ENCODE measurements at regions not wholly inside any gene's neighbourhood (a gene's known extent, or its start where the extent isn't known, plus 50 kb on each side); places are given as distances from the start of the nearest gene placed in this dataset.

DNA sequence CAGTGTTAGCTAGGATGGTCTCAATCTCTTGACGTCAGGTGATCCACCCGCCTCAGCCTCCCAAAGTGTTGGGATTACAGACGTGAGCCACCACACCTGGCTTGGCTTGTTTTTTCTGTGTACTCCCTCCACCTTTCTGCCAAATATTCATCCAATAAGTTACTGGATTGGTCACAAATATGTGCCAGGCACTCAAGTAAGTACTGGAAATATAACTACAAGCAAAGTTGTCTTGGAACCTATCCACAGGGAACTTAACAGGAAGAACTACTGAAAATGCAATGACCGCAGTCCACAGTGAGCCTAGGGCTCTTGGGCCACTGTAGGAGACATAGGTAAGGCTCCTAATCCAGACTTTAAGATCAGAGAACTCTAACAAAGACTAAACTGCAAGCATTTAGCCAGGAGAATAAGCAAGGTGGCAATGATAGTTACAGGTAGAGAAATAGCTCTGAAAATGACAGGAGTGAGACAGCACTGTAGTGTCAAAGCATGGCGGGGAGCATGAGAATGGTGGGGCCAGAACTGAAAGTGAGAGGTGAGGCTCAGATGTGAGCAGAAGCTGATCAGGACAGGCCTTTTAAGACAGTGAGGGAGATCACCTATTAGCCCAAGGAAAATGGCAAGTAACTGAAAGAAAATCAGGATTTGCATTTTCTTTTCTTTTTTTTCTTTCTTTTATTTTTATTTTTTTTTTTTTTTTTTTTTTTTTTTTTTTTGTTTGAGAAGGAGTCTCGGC, 252.1 kb downstream of the RBM43 start:
- Mint-ChIP-seq H3K27me3 (no peaks in the 10 kb centered on the region), H3K27ac (no peak overlapping the region), H3K4me1 (ENCODE audit: low read depth) (no peaks in the 10 kb centered on the region), H3K9me3 (no peaks in the 10 kb centered on the region), H3K36me3 (ENCODE audit: low read depth) (no peaks in the 10 kb centered on the region), H3K4me3 (no peak overlapping the region)
- TF ChIP-seq CTCF (IDR thresholded peaks at IDR 0.05) = no peak
- intact Hi-C loops (cut with DNase I, micrococcal nuclease) = no loop called here
- H3K4me1 ChIP-seq (ENCODE audit: insufficient read depth, low read length) = no peaks in the 10 kb centered on the region
- DNase-seq (no peak), ATAC-seq (ENCODE audit: poor library complexity) (no peak)
- ChIA-PET CTCF (no interaction called here), POLR2A (no interaction called here)
- no peak overlapping the region for H3K4me3 ChIP-seq (ENCODE audit: low read length)
- H3K27ac ChIP-seq (ENCODE audit: low read depth in 1 of 2, low read length in 2 of 2) = no peak overlapping the region
- H3K27me3 ChIP-seq (ENCODE audit: control insufficient read depth in 1 of 2, insufficient read depth in 2 of 2, low read length in 2 of 2) = no peaks in the 10 kb centered on the region
- H3K9me3 ChIP-seq (ENCODE audit: control insufficient read depth in 1 of 2, insufficient read depth in 1 of 2, low read length in 2 of 2) = no peaks in the 10 kb centered on the region
- no peaks in the 10 kb centered on the region for H3K36me3 ChIP-seq (ENCODE audit: insufficient read depth, low read length)

DNA sequence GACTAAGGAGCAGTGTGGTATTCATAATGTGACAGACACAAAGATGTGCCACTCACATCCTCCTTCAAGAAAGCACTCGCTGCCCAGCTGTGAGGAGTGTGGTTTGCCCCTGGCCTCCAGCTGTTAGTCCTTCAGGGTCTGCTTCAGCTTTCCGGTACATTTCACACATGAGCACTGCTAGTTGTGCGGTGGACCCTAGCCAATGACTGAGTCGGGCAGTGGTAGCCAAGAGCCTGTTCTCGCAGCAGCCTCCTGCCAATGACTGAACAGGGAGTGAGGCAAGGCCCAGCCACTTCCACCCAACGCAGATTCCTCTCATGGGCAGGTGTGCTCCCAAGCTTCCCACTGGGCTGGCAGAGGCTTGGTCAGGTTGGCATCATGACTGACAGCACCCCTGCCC, 254.3 kb downstream of the RBM43 start:
- no peak overlapping the region for H3K27ac ChIP-seq (ENCODE audit: low read depth in 1 of 2, low read length in 2 of 2)
- H3K27me3 ChIP-seq (ENCODE audit: control insufficient read depth in 1 of 2, insufficient read depth in 2 of 2, low read length in 2 of 2) = no peaks in the 10 kb centered on the region
- H3K36me3 ChIP-seq (ENCODE audit: insufficient read depth, low read length) = no peaks in the 10 kb centered on the region
- intact Hi-C loops (cut with DNase I, micrococcal nuclease) = no loop called here
- Mint-ChIP-seq H3K36me3 (ENCODE audit: low read depth) (no peaks in the 10 kb centered on the region), H3K27me3 (no peaks in the 10 kb centered on the region), H3K27ac (no peak overlapping the region), H3K4me1 (ENCODE audit: low read depth) (no peaks in the 10 kb centered on the region), H3K4me3 (no peak overlapping the region), H3K9me3 (no peaks in the 10 kb centered on the region)
- ATAC-seq (ENCODE audit: poor library complexity) (no peak), DNase-seq (no peak)
- CTCF ChIA-PET = no interaction called here
- no peaks in the 10 kb centered on the region for H3K4me1 ChIP-seq (ENCODE audit: insufficient read depth, low read length)
- no peaks in the 10 kb centered on the region for H3K9me3 ChIP-seq (ENCODE audit: control insufficient read depth in 1 of 2, insufficient read depth in 1 of 2, low read length in 2 of 2)
- POLR2A ChIA-PET = no interaction called here
- H3K4me3 ChIP-seq (ENCODE audit: low read length) = no peak overlapping the region
- TF ChIP-seq CTCF (IDR thresholded peaks at IDR 0.05) = no peak

DNA sequence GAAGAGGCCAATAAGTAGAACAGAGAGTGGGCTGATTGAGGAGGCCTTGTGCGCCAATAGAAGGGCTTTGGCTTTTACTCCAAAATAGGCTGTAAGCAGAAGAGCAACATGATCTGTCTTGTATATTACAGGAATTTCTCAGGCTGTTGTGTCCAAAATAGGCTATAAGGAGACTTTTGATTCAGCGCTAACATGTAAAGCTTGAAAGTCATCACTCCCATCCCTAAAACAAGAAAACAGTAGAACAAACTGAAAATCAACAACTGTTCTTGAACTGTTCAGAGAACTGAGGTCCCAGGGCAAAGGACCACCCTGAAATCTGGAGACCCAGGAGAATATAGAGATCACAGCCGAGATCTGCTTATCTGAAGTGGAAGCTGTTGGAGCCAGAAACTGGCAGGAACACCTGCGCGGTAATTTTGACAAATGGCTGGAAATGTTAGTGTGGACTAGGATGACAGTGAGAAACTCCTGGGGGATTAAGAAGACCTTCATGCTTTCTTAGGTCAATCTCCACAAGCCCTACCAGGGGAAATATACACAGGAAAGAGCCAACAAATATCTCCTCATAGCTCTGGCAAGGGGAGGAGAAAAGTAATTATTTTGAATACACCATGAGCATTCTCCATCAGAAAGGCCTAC, 258.6 kb downstream of the RBM43 start:
- Histone ChIP-seq H3K36me3 (ENCODE audit: insufficient read depth, low read length) (no peaks in the 10 kb centered on the region), H3K4me1 (ENCODE audit: insufficient read depth, low read length) (no peaks in the 10 kb centered on the region), H3K27me3 (ENCODE audit: control insufficient read depth in 1 of 2, insufficient read depth in 2 of 2, low read length in 2 of 2) (no peaks in the 10 kb centered on the region), H3K27ac (ENCODE audit: low read depth in 1 of 2, low read length in 2 of 2) (no peak overlapping the region), H3K9me3 (ENCODE audit: control insufficient read depth in 1 of 2, insufficient read depth in 1 of 2, low read length in 2 of 2) (no peaks in the 10 kb centered on the region), H3K4me3 (ENCODE audit: low read length) (no peak overlapping the region)
- Mint-ChIP-seq H3K4me3 (no peak overlapping the region), H3K36me3 (ENCODE audit: low read depth) (no peaks in the 10 kb centered on the region), H3K9me3 (no peaks in the 10 kb centered on the region), H3K4me1 (ENCODE audit: low read depth) (no peaks in the 10 kb centered on the region), H3K27me3 (no peaks in the 10 kb centered on the region), H3K27ac (no peak overlapping the region)
- ATAC-seq (ENCODE audit: poor library complexity) = no peak
- no peak for DNase-seq
- ChIA-PET POLR2A (no interaction called here), CTCF (no interaction called here)
- no peak for TF ChIP-seq CTCF (IDR thresholded peaks at IDR 0.05)
- intact Hi-C loops (cut with DNase I, micrococcal nuclease) = no loop called here

Measured in CD4-positive, alpha-beta T cell (primary cell).